NB4 (cell line): ENCODE measurements at regions not wholly inside any gene's neighbourhood (a gene's known extent, or its start where the extent isn't known, plus 50 kb on each side); places are given as distances from the start of the nearest gene placed in this dataset.

Source experiments
- DNase-seq: peaks from one replicate; pipeline ENCODE4 v3.0.0; 2010; ENCODE audit warnings: low read depth
- H3K4me3 ChIP-seq: one replicate; pipeline ENCODE4 v1.5.1; 2011; ENCODE audit warnings: mild to moderate bottlenecking, low read depth, low read length, moderate library complexity
- MYC ChIP-seq: IDR thresholded peaks from 2 replicates; pipeline ENCODE4 v1.6.1; 2011; ENCODE audit warnings: low read depth, low read length
- POLR2A ChIP-seq: IDR thresholded peaks from 2 replicates; pipeline ENCODE4 v1.6.1; 2011; ENCODE audit warnings: mild to moderate bottlenecking; ENCODE audit not compliant: insufficient read length; ENCODE audit errors: extremely low read depth
- TF ChIP-seq, protein P1 (sequence below): IDR thresholded peaks from 2 replicates; pipeline ENCODE4 v1.6.1; 2011; ENCODE audit warnings: low read depth, low read length
- TF ChIP-seq, protein P2 (sequence below): IDR thresholded peaks from one replicate; pipeline ENCODE4 v1.5.1; 2012; ENCODE audit warnings: low read depth, low read length

DNA sequence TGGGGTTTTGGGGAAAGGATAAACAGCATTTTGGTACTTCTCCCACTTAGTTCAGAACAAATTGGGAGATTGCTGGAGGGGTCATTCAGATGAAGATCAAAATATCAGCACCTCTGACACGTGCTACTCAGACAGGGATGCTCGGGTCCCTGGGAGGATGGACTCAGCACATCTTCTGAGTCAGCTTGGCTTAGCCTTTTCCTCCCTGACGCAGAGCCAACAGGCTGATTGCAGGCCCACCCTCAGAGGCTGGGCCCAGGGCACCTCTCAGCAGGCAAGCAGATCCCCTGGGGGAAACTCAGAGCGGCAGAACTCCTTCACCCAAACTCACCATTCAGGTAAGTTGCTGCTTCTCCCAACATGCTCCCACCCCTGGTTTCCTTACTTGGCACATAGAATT is 304.9 kb downstream of the TLE3 start:
- no peak for DNase-seq
- no peak overlapping the region for H3K4me3 ChIP-seq
- TF ChIP-seq, protein P1, sequence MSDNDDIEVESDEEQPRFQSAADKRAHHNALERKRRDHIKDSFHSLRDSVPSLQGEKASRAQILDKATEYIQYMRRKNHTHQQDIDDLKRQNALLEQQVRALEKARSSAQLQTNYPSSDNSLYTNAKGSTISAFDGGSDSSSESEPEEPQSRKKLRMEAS = no peak
- TF ChIP-seq POLR2A = no peak
- TF ChIP-seq, protein P2, sequence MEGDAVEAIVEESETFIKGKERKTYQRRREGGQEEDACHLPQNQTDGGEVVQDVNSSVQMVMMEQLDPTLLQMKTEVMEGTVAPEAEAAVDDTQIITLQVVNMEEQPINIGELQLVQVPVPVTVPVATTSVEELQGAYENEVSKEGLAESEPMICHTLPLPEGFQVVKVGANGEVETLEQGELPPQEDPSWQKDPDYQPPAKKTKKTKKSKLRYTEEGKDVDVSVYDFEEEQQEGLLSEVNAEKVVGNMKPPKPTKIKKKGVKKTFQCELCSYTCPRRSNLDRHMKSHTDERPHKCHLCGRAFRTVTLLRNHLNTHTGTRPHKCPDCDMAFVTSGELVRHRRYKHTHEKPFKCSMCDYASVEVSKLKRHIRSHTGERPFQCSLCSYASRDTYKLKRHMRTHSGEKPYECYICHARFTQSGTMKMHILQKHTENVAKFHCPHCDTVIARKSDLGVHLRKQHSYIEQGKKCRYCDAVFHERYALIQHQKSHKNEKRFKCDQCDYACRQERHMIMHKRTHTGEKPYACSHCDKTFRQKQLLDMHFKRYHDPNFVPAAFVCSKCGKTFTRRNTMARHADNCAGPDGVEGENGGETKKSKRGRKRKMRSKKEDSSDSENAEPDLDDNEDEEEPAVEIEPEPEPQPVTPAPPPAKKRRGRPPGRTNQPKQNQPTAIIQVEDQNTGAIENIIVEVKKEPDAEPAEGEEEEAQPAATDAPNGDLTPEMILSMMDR = no peak

DNA sequence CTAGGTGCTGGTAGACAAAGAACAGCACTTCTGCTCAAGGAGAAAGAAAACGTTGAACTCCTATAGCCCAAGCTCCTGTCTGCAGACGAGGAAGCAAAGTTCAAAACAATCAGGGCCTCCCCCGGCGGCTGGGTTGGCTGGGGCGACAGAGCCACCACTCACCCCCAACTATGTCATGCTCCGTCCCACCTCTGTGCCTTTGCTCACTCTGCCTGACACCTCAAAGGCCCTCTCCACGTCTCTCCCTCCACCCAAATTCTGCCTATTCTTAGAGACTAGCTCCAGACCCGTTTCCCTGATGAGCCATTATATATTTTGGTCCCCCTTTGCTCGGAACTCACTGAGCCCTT is 304.3 kb downstream of the TLE3 start:
- no peak overlapping the region for H3K4me3 ChIP-seq
- TF ChIP-seq MYC (no peak), POLR2A (no peak)
- TF ChIP-seq, protein P1 = no peak
- TF ChIP-seq, protein P2 = no peak
- DNase-seq = no peak

DNA sequence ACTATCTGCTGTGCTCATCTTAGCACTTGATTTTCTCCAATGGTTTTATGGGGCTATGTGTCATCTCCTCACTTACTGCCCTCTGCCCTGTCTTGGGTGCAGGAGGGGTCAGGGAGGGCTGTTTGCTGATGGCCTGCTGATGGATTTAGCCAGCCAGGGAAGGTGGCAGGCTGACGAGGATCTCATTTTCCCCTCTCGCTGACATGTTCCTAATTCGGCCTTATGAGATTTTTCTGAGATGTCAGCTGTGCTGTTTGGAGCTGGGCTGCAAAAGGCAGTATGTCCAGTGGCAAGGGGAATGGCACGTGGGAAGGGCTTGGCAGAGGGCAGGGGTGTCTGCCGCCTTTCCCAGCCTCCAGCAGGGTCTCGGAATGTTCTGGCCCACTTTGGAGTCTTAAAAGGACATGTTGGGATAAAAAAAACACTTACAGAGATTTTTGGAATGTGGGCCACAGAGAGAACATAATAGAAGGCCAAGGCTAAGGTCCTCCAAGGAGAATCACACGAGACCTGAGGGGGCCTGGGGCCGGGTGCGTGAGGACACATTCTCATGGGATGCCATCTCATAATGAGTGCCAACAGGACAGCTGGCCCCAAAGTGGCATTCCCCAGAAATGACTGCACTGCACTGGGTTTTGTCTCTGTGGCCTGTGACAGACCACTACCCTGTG is 303.8 kb downstream of the TLE3 start:
- H3K4me3 ChIP-seq = no peak overlapping the region
- TF ChIP-seq, protein P2 = no peak
- TF ChIP-seq, protein P1 = no peak
- no peak for TF ChIP-seq POLR2A
- no peak for TF ChIP-seq MYC
- no peak for DNase-seq

DNA sequence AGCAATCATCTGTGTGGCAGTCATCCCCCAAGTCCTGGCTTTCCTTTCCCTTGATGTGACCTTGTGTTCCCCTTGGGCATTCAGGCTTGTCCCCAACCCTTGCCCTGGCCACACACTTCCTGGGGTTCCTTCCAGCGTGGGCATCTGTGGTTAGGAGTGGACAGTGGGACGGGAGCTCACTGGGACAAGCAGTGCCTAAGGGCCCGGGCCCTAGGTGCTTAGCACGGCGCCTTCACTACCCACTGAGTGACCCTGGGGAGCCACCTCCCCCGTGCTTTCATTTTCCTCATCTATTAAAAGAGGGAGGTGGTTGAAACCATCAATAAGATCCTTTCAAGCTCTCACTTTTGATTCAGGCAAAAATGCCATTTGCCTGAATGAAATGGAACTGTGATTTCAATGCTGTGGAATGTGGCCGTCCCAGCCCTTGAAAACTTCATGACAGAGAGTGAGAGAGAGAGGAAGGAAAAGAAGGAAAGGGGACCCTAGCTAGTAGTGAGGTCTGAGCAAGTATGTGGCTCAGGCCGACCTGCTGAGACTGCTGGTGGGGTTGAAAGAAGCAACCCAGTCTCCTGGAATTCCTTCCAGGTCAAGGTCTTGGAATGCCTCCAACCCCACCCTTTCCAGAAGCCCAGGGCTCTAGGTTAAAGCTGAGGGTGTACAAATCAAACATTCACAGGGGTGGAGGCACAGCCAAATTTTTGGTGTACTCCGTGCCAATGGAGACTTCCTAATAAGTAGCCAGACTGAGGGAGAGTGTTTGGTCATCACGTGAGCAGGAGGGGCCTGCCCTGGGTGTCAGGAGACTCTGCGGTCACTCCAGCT is 302.9 kb downstream of the TLE3 start:
- TF ChIP-seq MYC (no peak), POLR2A (no peak)
- TF ChIP-seq, protein P2 = no peak
- TF ChIP-seq, protein P1 = no peak
- no peak for DNase-seq
- H3K4me3 ChIP-seq = no peak overlapping the region

DNA sequence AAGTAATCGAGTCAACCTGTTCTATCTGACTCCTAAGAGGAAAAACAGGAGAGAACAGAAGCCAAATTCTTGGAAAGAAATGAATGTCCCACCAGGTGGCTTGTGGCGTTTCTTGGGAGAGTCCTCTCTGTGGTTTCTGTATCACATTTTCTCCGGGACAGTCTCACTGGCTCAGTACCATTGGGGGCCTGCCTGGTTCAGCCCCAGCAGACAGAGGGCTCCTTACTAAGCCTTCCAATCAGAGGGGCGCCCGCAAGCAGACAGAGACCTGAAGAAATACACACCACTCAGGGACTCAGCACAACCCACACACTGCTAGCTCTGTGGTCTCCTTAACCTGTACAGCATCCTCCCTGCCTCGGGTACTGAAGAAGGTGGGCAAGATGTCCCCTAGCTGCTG is 302.1 kb downstream of the TLE3 start:
- no peak for TF ChIP-seq MYC
- TF ChIP-seq, protein P2 = no peak
- TF ChIP-seq POLR2A = no peak
- TF ChIP-seq, protein P1 = no peak
- no peak for DNase-seq
- no peak overlapping the region for H3K4me3 ChIP-seq
